SH-SY5Y (cell line): ENCODE measurements at regions not wholly inside any gene's neighbourhood (a gene's known extent, or its start where the extent isn't known, plus 50 kb on each side); places are given as distances from the start of the nearest gene placed in this dataset.

Source experiments
- GATA2 ChIP-seq: IDR thresholded peaks from 2 replicates; pipeline ENCODE4 v1.6.1; 2011; ENCODE audit warnings: mild to moderate bottlenecking, low read depth, low read length
- GATA3 ChIP-seq: IDR thresholded peaks from 2 replicates; pipeline ENCODE4 v1.6.1; 2011; ENCODE audit warnings: low read depth, mild to moderate bottlenecking, low read length, moderate library complexity

DNA sequence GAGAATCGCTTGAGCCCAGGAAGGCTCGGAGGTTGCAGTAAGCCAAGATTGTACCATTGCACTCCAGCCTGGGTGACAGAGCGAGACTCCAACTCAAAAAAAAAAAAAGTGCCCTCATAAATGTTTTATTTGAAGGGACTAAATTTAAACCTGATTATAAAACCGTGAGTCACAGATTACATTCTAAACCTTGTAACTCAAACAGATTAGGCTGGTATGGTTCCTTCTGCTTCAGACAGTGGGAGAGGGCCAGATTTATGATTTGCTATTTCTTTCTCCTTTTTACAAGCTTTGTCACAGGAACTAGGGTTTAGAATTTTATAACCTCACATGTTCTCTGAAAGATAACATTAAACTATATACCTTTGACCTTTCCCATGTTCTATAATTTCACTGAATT, 801.2 kb upstream of the ZWINT start:
- TF ChIP-seq GATA2 (no peak), GATA3 (no peak)

DNA sequence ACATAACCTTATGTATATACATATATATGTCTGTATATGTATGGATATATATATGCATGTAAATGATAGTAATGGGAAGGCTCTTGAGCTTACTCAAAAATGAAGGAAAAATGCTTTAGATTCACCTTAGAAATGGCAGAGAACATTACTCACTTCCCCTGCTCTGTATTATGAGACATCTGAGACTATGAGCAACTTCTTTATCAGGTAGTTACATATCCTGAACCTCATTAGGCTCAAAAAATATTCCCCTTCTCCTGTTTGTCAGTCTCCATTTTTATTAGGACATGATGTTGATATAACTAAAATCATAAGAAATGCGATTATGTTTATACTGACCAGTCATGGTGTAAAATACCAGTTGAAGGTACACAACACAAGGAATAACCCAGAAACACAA, 800.1 kb upstream of the ZWINT start:
- TF ChIP-seq GATA3 (no peak), GATA2 (no peak)

DNA sequence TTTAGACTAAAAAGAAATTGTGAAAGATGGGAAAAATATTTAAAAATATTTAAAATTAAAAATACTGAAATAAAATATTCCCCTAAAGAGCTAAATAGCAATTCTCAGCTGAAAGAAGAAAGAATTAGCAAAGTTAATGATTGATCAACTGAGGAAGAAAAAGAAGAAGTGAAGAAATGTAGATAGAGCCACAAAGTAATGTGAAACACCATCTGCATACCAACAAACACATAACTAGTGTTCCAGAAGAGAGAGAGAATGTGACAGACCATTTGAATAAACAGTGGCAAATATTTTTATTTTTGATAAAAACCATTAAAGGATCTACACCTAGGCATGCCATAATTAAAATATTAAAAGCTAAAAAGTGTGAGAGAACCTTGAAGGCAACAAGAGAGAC, 784.5 kb upstream of the ZWINT start:
- TF ChIP-seq GATA3 = no peak
- TF ChIP-seq GATA2 = no peak

DNA sequence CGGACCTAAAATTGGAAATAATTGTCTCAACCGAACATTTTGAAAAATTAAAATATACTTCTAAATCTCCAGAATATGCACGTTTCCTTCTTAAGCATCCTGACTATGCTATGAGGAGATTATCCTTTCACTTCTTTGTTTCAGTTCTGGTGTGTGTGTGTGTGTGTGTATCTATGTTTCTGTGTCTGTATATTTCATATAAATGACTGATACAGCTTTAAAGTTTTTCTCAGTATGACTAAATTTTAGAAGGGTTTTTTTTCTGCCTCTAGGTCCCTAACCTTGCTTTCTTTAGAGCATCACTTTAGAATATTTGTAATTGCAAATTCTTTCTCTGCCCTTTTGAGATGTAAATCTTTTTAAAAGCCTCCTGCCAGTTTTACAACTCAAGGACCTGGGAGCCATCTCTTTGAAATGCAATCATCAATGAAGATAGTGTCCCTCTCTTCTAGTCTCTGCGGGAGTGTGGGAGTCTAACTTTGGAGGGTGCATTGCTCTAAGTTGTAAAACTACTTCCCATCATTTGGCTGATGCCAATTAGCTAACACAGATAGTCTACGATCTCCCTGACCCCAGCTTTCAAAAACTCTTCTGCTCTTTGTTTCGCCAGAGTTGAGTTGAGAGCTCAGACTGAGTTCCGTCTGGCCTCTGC, 782.0 kb upstream of the ZWINT start:
- TF ChIP-seq GATA3 = no peak
- no peak for TF ChIP-seq GATA2

DNA sequence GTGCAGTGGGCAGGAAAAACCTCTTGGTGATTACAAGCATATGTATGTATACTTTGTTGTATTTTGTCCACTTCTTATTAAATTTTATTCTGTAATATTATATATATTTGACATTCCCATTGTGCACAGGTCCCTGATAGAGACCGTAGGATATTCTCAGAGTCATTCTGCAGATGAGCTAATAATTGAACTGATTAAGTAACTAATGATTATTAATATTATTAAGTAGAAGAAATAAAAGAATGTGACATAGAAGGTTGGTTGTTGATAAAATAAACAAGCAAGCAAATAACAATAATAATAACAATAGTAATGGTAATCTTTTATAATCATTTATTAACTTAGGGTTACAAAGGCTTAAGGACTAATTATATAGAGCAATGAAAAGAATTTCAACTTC, 780.6 kb upstream of the ZWINT start:
- TF ChIP-seq GATA2 (no peak), GATA3 (no peak)

DNA sequence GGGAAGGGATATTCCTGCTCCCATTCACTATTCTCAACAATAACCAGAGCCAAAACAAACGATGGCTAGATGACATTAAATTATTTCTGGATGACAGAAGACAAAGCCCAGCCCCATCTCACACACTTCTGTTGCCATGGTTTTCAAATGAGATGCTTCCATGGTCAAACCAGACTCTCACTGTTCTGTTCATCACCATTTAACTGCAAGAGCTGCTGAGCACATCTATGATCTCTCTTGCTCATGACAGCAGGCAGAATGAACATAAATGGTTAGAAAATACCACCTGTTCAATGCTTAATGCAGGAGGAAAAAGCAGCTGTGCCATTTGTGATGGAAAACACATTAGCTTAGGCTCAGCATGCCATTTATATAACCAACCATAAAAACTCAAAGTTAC, 758.6 kb upstream of the ZWINT start:
- TF ChIP-seq GATA3 (no peak), GATA2 (no peak)

DNA sequence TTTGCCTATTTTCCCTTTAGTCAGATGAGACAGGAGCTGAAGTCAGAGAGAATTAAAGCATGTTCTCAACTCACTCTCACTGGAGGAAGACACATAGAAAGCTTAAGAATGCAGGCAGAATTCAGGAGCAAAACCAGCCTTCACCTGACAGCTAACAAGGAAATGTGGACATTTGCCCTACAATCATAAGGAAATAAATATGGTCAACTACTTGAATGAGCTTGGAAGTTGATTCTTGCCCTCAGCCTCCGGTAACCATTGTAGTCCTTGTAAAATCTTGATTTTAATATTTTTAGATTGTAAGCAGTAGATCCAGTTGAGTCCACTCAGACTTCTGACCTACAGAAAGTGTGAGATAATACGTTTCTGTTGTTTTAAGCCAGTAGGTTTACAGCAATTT, 752.5 kb upstream of the ZWINT start:
- TF ChIP-seq GATA2 (no peak), GATA3 (no peak)

DNA sequence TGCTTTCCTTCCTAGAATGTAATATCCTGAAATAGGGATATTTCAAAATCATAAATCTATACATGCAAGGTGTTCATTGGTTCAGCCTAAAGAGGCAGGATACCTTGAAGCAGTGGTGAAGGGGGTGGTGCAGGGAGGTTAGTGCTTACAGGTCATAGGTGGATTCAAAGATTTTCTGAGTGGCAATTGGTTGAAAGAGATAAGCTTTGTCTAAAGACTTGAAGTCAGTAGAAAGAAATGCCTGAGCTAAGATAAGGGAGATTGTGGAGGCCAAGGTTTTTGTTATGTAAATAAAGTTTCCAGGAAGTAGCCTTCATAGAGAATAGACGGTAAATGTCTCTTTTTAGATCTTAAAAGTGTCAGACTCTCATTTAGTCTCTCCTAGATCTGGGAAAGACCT, 741.2 kb upstream of the ZWINT start:
- TF ChIP-seq GATA3 = no peak
- TF ChIP-seq GATA2 = no peak

DNA sequence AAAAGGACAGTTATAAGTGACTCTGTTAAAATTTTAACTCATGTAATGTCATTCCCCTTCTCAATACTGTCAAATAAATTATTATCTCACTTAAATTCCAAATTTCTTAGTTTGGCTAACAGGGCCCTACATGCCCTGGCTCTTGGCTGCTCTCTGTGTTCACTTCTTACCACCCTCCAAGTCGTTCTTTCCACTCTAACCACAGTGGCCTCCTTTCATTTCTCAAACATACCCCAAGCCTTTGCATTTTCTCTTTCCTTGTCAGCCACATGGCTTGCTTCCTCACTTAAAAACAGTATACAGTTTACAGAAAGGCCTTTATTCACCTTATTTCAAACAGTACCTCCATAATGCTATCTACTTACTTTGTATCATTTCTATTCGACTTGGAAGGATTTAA, 737.1 kb upstream of the ZWINT start:
- TF ChIP-seq GATA3 (no peak), GATA2 (no peak)

DNA sequence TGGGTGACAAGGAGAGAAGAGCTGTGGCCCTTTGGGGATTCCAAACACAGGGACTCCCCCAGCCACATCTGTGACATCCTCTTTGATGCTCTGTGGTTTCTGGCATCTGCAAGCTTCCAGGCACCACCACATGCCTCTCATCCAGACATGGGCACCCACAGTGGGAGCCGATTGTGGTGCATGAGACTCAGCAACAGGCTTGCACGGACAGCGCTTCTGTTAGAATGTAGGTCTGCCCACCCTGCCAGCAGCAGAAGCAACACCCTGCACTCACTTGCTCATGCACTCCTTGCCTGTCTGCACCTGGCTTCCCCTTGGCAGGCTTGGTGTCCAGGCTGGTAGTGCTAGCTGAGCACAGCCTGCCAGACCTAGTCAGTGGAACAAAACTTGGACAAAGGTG, 735.0 kb upstream of the ZWINT start:
- TF ChIP-seq GATA3 (no peak), GATA2 (no peak)

DNA sequence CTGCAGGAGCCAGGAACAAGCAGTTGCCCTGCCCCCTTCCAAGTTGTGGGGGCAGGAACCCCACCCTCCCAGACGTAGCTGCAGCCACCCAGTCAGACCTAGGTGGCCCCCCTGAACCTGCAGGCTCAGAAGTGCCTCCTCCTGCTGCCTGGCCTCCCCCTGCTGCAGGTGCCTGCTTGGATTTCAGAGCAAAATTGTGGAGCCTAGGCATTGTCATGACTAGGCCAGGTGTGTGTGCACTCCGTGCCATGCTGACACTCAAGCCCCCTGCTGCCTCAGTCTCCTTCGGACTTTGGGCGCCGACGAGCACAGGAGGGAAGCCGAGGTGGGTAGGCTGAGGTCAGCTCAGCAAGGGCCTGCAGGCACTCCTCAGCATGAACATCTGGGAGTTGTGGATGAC, 733.9 kb upstream of the ZWINT start:
- no peak for TF ChIP-seq GATA2
- no peak for TF ChIP-seq GATA3

DNA sequence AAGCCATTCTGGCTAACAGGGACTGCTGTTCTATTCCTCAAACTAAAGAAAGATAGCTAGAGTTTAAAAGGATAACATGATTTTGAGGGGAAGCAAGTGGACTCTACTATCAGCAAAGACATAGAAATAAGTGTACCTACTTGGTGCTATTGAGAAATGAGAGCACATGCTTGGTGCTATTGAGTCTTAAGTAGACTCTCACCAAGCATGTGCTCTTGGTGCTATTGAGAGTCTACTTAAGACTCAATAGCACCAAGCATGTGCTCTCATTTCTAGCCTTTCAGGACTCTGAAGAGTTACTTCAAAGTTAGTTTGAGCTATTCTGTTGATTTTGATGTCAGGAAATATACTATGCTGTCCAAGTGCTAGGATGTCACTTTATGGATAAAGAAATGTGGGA, 733.0 kb upstream of the ZWINT start:
- TF ChIP-seq GATA3 = no peak
- no peak for TF ChIP-seq GATA2

DNA sequence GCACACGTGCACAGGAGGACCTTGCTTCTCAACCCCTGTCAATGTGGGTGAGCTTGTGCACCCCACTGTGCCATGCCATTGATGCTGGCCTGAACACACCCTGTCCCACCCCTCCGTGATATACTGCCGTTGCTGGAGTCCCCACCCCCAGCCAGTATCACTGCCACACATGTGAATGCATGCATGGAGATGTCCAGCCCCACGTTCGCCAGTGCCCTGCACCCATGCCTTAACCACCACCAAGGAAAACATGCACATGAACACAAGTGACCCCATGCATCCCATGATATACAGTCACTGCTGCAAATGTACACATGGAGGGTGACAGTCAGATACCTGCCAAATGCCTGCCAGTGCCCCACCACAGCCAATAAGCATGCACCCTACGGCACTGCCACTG, 692.5 kb upstream of the ZWINT start:
- TF ChIP-seq GATA3 (no peak), GATA2 (no peak)

DNA sequence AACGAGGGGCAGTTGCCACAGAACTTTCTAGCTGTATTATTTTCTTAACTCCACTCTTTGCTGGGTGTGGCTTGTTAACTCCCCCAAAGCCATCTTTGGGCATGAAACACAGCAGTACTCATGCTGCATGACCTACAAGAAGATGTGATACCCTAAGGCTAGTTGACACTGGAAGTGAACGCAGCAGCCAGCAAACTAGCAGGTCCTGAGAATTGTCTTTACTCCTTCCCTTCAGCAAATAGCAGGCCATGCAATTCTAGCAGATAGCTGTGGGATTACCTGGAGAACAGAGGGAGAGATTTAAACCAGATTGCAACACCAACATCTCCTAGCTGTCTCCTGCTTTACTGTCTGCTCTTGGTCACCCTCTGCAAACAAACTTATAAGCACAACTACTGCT, 688.0 kb upstream of the ZWINT start:
- no peak for TF ChIP-seq GATA3
- no peak for TF ChIP-seq GATA2

DNA sequence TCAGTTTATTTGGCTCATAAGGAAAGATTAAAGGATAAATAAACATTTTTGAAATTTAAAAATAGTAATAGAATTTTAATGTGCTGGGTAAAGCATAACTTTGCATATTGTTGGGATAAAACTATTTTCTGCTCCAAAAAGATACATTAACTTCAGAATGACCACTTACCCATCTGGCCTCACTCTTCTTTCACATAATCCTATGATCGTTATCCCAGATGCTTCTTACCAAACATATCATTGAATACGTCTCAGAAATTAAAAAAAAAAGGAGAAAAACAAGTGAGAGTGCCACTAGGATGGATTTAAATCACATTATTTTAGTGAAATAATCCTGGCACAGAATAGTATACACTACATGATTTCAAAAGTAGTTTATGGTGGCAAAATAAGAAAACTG, 677.5 kb upstream of the ZWINT start:
- TF ChIP-seq GATA2 (no peak), GATA3 (no peak)

DNA sequence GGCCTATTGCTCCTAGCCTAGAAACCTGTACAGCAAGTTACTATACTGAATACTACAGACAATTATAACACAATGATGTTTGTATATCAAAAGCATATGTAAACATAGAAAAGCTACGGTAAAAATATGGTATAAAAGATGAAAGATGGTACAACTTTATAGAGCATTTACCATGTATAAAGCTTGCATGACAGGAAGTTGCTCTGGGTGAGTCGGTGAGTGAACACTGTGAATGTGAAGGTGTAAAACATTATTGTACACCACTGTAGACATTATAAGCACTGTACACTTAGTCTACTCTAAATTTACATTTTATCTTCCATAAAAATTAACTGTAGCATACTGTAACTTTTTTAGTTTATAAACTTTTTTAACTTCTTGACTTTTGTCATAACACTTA, 674.3 kb upstream of the ZWINT start:
- TF ChIP-seq GATA3 (no peak), GATA2 (no peak)
